ENCODE measurements at regions not wholly inside any gene's neighbourhood (a gene's known extent, or its start where the extent isn't known, plus 50 kb on each side); places are given as distances from the start of the nearest gene placed in this dataset.

DNA sequence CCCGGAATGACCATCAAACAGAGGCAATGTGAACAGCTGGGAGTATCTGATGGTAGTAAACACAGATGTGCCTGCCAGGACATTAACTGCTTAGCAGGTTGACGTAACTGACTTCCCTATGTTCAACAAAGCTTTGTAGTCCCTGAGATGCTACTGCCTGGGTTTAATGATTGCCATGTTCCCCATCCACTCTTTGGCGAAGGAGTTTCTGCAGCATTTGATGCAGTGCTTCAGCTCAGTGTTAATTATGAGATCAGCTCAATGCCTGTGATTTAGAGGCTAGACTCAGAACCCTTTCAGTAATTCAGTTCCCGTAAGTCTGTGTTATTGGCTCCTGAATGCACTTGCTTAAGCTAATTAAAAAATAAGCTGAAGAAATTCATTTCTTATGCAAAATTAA, 547.3 kb upstream of the ZNF608 start:
- H3K27me3 ChIP-seq, result no peaks in the 10 kb centered on the region

DNA sequence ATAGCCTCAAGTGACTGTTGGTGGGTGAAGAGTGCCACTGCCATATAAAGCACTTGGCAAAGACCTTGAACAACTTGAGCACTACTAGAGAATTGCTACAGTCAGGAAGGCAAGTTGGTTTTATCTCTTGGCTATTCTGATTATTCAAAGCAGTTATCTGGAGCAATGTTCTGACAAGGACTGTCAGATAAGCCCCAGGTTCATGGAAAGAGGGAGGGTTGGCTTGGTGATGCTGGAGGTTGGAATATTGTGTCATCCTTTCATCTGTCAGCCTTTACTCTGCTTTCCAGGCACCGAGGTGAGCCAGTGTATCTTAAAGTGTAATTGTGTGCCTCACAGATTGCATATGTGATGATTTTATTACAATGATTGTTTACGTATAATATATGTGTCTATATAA, 548.4 kb upstream of the ZNF608 start:
- no peaks in the 10 kb centered on the region for H3K9me3 ChIP-seq (replicated peaks in 1 of 3)
- no peaks in the 10 kb centered on the region for H3K36me3 ChIP-seq (replicated peaks in 1 of 2)
- no peak overlapping the region for H3K4me3 ChIP-seq
- H3K27ac ChIP-seq, result no peak overlapping the region
- 49 to 66% (median 56%) methylated on average over 2 of the region's 2 CpGs for WGBS, 4 donors
- DNase-seq, result peak in 4 of 7 donors; percentile 19 to 67 (median 46)
- TF ChIP-seq POLR2A (IDR thresholded peaks at IDR 0.05), result no peak
- TF ChIP-seq, protein P1, sequence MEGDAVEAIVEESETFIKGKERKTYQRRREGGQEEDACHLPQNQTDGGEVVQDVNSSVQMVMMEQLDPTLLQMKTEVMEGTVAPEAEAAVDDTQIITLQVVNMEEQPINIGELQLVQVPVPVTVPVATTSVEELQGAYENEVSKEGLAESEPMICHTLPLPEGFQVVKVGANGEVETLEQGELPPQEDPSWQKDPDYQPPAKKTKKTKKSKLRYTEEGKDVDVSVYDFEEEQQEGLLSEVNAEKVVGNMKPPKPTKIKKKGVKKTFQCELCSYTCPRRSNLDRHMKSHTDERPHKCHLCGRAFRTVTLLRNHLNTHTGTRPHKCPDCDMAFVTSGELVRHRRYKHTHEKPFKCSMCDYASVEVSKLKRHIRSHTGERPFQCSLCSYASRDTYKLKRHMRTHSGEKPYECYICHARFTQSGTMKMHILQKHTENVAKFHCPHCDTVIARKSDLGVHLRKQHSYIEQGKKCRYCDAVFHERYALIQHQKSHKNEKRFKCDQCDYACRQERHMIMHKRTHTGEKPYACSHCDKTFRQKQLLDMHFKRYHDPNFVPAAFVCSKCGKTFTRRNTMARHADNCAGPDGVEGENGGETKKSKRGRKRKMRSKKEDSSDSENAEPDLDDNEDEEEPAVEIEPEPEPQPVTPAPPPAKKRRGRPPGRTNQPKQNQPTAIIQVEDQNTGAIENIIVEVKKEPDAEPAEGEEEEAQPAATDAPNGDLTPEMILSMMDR (IDR thresholded peaks at IDR 0.05), result no peak
- no peaks in the 10 kb centered on the region for H3K27me3 ChIP-seq
- H3K4me1 ChIP-seq (replicated peaks in 1 of 2), result peaks cover 0 to 7% of the 10 kb centered on the region in 2 donors
- intact Hi-C loops (cut with DNase I), result no loop called here

More for the DNA sequence above, 547.3 kb upstream of the ZNF608 start:
- 90 to 98% (median 92%) methylated on average over 4 of the region's 4 CpGs for WGBS, 4 donors
- Histone ChIP-seq H3K4me1 (replicated peaks in 1 of 2) (peaks cover 0 to 7% of the 10 kb centered on the region in 2 donors), H3K9me3 (replicated peaks in 1 of 3) (no peaks in the 10 kb centered on the region), H3K4me3 (no peak overlapping the region), H3K36me3 (replicated peaks in 1 of 2) (no peaks in the 10 kb centered on the region), H3K27ac (no peak overlapping the region)
- no peak for DNase-seq
- intact Hi-C loops (cut with DNase I), result no loop called here
- no peak for TF ChIP-seq POLR2A (IDR thresholded peaks at IDR 0.05)
- TF ChIP-seq, protein P1 (IDR thresholded peaks at IDR 0.05), result no peak

DNA sequence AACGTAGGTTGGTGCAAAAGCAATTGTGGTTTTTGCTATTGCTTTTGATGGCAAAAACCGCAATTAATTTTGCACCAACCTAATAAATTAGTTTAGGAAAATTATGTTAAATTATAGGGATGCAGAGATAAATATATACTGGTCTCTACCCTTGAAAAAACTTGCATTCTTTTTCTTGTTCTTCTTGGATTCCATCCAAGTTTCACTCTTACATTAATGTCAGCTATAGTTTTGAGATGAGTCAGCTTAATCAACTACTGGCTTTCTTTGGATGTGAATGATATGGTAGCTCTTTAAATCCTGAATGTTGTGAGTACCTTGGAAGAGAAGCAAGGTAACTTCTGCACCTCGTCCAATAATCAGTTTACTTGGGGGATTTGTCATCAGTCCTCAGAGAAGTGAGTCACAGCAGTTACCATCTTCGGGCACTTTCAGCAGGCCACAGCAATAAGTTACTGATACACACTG, 549.0 kb upstream of the ZNF608 start:
- no peak overlapping the region for H3K4me3 ChIP-seq
- no peaks in the 10 kb centered on the region for H3K27me3 ChIP-seq

DNA sequence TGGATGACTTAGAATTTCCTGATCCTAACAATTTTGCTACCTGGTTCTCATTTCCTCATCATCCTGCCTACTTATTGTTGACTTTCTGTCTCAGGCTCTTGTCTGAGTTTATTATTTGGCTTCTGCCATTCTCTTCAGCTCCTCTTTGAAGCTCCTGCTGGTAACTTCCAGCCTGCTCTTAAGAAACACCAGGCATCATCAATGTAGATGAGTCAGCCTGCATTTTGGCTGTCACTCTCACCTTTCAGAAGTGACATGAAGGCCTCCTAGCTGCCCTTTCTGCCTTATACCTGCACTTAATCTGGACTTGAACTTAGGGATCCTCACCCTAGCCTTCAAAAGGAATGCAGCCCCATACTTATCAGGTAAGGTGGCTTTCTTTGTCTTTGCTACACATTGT, 551.8 kb upstream of the ZNF608 start:
- no peak overlapping the region for H3K4me3 ChIP-seq
- no peak for DNase-seq
- no peaks in the 10 kb centered on the region for H3K36me3 ChIP-seq (replicated peaks in 1 of 2)
- H3K9me3 ChIP-seq (replicated peaks in 1 of 3), result no peaks in the 10 kb centered on the region
- intact Hi-C loops (cut with DNase I), result no loop called here
- TF ChIP-seq, protein P1 (IDR thresholded peaks at IDR 0.05), result no peak
- TF ChIP-seq POLR2A (IDR thresholded peaks at IDR 0.05), result no peak
- no peaks in the 10 kb centered on the region for H3K27me3 ChIP-seq
- peaks cover 0 to 7% of the 10 kb centered on the region in 2 donors for H3K4me1 ChIP-seq (replicated peaks in 1 of 2)
- no peak overlapping the region for H3K27ac ChIP-seq

More for the DNA sequence above, 549.0 kb upstream of the ZNF608 start:
- TF ChIP-seq, protein P1 (IDR thresholded peaks at IDR 0.05), result no peak
- no peak for TF ChIP-seq POLR2A (IDR thresholded peaks at IDR 0.05)
- intact Hi-C loops (cut with DNase I), result no loop called here
- Histone ChIP-seq H3K27ac (no peak overlapping the region), H3K4me1 (replicated peaks in 1 of 2) (peaks cover 0 to 7% of the 10 kb centered on the region in 2 donors), H3K36me3 (replicated peaks in 1 of 2) (no peaks in the 10 kb centered on the region), H3K9me3 (replicated peaks in 1 of 3) (no peaks in the 10 kb centered on the region)
- 51 to 54% (median 51%) methylated on average over 4 of the region's 4 CpGs for WGBS, 4 donors
- no peak for DNase-seq
